Daoy (cell line): ENCODE measurements at regions not wholly inside any gene's neighbourhood (a gene's known extent, or its start where the extent isn't known, plus 50 kb on each side); places are given as distances from the start of the nearest gene placed in this dataset.
A peak's percentile ranks its signal among the peaks of the same experiment; 100 is the strongest.

ENCODE experiments used
- DNase-seq: peaks from one replicate; pipeline ENCODE4 v3.0.0-alpha.2; 2015; ENCODE audit warnings: low read depth

- no peak for DNase-seq
These were observed 1069.4 kb downstream of the C4orf33 start for GRCh38 chr4:130165381-130165780.

GRCh38 chr4:130172156-130172555, 1076.2 kb downstream of the C4orf33 start:
- DNase-seq, result no peak

GRCh38 chr4:130178106-130178505, 1082.2 kb downstream of the C4orf33 start:
- DNase-seq, result no peak

DNA sequence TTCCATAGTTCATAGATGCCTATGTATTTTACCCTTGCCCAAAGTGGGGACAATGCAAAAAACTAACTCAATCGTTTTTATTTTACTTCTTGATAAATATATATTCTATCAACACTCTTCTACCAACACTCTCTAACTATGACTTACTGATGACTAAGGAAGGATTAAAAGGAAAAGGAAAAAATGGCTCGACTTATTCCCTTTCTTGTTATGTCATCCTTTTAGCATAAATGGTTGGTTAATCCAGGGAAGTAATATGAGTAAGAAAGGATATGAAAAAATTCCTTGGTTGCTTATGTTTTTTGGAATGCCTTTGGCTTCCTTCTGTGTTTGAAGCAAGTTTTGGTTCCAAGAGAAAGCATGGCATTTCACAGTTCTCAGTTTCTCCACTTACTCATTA, 1087.1 kb downstream of the C4orf33 start:
- DNase-seq, result no peak

- DNase-seq, result no peak
These were observed 1087.8 kb downstream of the C4orf33 start for GRCh38 chr4:130183766-130184165.

- no peak for DNase-seq
These were observed 1089.2 kb downstream of the C4orf33 start for GRCh38 chr4:130185123-130185522.

DNA sequence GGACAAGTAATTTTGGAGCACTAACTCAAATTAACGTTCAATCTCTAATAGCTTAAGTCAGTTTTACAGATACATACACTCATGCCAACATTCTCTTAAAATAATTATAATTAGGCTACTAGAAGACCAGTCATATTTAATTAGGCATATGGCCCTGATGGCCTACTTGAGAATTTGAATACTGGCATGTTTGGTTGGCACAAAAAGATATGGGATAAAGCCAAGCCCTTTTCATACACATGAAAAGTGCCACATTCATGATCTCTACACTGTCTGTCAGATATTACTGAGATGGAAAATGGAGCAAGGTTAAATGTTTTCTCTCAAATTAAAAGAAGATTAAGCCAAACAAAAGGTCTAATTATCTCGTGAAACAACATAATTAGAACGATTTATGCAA, 1091.0 kb downstream of the C4orf33 start:
- no peak for DNase-seq

GRCh38 chr4:130187587-130187986, 1091.6 kb downstream of the C4orf33 start:
- no peak for DNase-seq

- no peak for DNase-seq
These were observed 1096.8 kb downstream of the C4orf33 start for GRCh38 chr4:130192787-130193186.

DNA sequence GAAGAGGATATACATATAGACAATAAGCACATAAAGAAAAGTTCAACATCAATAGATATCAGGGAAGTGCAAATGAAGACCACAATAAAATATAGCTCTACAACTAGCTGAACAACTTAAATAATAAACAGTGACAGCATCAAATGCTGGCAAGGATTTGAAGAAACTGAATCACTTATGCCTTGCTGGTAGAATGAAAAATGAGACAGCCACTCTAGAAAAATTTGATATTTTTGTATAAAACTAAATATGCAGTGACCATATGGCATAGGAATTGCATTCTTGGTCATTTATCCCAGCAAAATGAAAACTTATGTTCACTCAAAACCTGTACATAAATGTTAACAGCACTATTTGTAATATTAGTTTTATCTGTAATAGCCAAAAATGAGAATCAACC, 1102.0 kb downstream of the C4orf33 start:
- DNase-seq, result no peak

DNA sequence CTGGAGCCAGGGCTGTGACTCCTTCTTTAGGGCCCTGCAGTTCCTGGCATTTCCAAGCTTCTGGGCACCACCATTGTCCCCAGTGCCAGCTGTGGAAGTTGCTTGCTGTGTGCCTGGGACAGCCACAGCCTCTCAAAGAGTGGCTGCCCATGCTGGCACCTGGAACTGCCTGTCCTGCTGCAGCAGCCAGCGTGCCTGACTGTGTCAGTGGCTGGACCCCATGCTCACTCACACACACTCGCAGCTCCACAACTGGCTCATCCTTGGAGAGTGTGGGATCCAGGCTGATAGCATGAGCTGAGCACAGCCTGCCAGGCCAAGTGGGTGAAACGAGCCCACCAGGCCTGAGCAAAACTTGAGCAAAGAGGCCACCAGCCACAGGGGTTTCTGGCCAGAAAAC, 1107.6 kb downstream of the C4orf33 start:
- no peak for DNase-seq

DNA sequence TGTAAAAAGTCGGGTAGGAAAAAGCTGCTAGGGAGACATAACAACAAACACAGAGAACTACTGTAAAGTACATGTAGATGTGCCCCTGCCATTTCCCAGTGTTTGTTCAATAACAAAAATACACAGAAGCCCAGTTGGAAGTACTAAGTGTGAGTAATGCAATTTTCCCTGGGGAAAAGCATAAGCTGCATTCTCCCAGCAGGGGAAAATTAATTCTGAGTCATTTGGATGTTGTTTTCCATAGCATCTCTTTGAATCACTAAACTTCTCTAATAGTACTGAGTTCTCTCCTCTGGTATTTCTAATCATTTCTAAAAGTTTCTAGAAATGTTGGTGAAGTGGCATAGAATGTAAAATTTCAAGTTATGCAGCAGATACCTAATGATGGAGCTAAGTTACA, 1114.9 kb downstream of the C4orf33 start:
- DNase-seq, result no peak

DNA sequence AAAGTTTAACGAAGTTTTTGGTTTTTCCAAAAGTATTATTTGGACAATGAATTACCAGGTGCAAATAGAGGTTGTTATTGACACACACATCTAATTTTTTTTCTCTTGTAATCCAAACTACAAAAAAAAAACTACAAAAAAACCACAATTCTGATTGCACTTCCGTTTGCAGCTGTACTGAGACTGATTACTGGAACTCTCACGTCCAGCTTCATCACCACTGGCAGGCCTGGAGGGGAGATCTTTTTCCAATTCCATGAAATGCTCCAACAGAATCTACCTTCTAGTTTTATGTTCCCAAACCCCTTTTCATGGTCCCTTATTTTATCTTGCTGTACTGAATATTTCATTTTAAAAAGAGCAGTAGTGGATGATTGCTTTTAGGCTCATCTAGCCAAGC, 1118.3 kb downstream of the C4orf33 start:
- DNase-seq, result no peak

DNA sequence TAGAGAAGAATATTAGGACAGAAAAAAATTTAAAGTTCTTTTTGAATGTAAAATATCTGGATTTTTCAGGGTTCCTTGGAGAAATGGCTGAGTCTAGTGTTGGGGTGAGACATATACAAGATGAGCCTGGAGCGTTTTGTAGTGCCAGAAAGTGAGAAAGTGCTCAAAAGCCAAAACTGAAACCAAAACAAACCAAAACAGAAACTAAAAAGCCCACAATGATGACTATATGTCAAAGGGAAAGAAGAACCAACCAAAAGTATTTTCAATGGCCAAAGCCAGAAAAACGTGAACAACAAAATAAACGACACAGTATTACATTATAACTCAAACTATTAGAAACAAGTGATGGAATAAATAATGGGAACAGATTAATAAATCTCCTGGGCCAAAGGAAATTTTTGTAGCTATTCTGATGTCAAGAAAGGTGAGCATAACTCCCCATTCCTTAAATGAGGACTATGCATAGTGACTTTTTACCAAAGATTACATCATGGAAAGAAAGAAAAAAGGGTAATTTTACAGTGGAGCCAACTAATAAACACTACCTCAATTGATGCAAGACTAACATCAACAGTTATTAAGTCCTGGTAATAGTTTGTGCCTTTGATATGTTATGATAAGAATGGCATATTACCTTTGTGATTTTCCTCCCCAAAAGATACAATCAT, 1137.6 kb downstream of the C4orf33 start:
- DNase-seq, result no peak

DNA sequence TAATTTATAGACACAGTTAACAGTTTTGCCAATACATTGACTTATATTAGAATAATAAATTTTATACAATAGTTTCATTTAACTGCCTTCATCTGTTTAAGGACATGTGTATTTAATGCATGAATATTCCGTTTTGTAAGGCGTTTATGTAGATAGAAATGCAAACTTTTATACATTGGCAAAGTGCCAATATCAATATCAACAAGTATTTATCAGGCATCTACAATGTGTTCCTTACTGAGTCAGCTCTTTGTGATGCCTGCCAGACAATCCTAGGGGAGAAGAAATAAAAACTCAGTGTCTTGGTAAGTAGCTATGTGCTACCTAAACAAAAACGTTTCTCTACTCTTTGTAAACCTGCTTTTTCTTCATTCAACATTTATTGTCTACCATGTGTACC, 1142.2 kb downstream of the C4orf33 start:
- DNase-seq, result no peak

GRCh38 chr4:130249002-130249401, 1153.0 kb downstream of the C4orf33 start:
- no peak for DNase-seq

DNA sequence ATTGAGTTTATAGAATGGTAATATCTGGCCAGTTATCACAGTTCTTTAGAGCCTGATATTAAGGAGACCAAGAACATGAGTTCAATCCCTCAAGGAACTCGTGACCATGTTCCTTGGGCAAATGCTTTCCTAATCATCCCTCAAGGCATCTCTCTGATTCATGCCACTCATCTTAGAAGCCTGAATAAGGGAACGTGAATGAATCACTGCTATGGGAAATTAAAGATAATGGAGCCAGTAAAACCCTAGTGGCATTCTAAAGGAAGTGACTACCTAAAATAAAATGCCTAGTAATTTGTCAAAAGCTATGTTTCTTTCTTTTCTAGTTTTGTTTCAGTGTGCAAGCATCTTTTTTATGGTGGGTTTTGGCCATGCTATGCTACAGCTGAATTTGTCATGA, 1161.3 kb downstream of the C4orf33 start:
- peak; percentile 5 for DNase-seq

DNA sequence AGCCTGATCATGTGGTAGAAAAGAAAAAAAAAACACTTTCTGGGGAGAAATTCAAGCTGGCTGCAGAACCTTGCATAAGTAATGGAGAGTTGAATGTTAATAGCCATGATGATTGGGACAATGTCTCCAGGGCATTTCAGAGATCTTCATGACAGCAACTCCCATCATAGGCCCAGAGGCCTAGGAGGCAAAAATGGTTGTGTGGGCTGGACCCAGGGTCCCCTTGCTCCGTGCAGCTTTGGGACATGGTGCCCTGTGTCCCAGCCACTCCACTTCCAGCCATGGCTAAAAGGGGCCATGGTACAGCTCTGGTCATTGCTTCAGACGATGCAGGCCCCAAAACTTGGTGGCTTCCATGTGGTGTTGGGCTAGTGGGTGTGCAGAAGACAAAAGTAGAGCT, 1170.9 kb downstream of the C4orf33 start:
- no peak for DNase-seq

- no peak for DNase-seq
These were observed 1192.6 kb downstream of the C4orf33 start for GRCh38 chr4:130288576-130288975.

- DNase-seq, result no peak
These were observed 1197.7 kb downstream of the C4orf33 start for GRCh38 chr4:130293692-130294091.

- no peak for DNase-seq
These were observed 1200.5 kb downstream of the C4orf33 start for GRCh38 chr4:130296448-130296847.

DNA sequence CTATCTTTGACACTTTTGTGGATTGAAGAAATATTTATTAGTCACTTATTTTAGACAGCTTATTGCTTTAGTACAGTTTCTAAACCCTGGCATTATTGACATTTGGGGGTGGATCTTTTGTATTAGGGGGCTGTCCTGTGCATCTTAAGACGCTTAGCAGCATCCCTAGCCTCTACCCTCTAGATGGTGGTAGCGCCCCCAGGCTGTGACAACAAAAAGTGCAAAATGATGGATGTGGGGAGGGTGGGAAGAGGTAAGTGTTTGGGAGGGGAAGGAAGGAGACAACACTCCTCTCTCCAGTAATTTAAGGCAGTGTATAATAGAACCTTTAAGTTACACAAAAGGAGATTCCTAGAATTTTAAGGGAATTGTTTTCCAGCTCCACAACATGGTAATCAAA, 1210.6 kb downstream of the C4orf33 start:
- no peak for DNase-seq

- DNase-seq, result no peak
These were observed 1213.3 kb downstream of the C4orf33 start for GRCh38 chr4:130309221-130309620.

- no peak for DNase-seq
These were observed 1226.5 kb downstream of the C4orf33 start for GRCh38 chr4:130322439-130322838.
